T-helper 1 cell treated with Interleukin-12 subunit alpha and Interleukin-12 subunit beta and Interleukin-4 antibody, amounts not matched to agents 30 ng/mL and 1 ng/mL, for 36 hours (primary cell): ENCODE measurements at regions not wholly inside any gene's neighbourhood (a gene's known extent, or its start where the extent isn't known, plus 50 kb on each side); places are given as distances from the start of the nearest gene placed in this dataset.
"Not testable (repeated sequence)": the region's sequence is repeated elsewhere in the genome, so short reads cannot be mapped to it uniquely, and the experiment has no call there.

Experiments used
- intact Hi-C: fragments of 100-400 bp; cut with micrococcal nuclease; formaldehyde crosslinking; loops from one replicate; pipeline ENCODE4 v1.15.1; 2024

GRCh38 chr11:97637701-97638100 lies 1247.9 kb downstream of the JRKL start:
- intact Hi-C loops = no loop called here

GRCh38 chr11:97638641-97639224 lies 1248.9 kb downstream of the JRKL start:
- intact Hi-C loops = no loop called here

GRCh38 chr11:97641988-97642387 lies 1252.2 kb downstream of the JRKL start:
- intact Hi-C loops = no loop called here

GRCh38 chr11:97645736-97646135 lies 1255.9 kb downstream of the JRKL start:
- intact Hi-C loops = no loop called here

- intact Hi-C loops = no loop called here
Measured at GRCh38 chr11:97656356-97656755, 1266.5 kb downstream of the JRKL start.

GRCh38 chr11:97657852-97658251 lies 1268.0 kb downstream of the JRKL start:
- intact Hi-C loops = no loop called here

GRCh38 chr11:97667057-97667456 lies 1277.2 kb downstream of the JRKL start:
- intact Hi-C loops = loop anchor here (10.0 kb wide), 1 partner anchor 1112 kb away; no protein-coding TSS in a partner anchor

GRCh38 chr11:97683733-97684132 lies 1293.9 kb downstream of the JRKL start:
- intact Hi-C loops = no loop called here

GRCh38 chr11:97684486-97685439 lies 1295.0 kb downstream of the JRKL start:
- intact Hi-C loops = no loop called here

- intact Hi-C loops = no loop called here
Measured at GRCh38 chr11:97685695-97686094, 1295.9 kb downstream of the JRKL start.

GRCh38 chr11:97687111-97687510 lies 1297.3 kb downstream of the JRKL start:
- intact Hi-C loops = no loop called here

- intact Hi-C loops = no loop called here
Measured at GRCh38 chr11:97691061-97691460, 1301.2 kb downstream of the JRKL start.

GRCh38 chr11:97702951-97703350 lies 1313.1 kb downstream of the JRKL start:
- intact Hi-C loops = no loop called here

- intact Hi-C loops = no loop called here
Measured at GRCh38 chr11:97703851-97704250, 1314.0 kb downstream of the JRKL start.

- intact Hi-C loops = not testable (repeated sequence)
Measured at GRCh38 chr11:97705441-97705840, 1315.3 kb upstream of the CNTN5 start.

GRCh38 chr11:97717922-97718321 lies 1302.8 kb upstream of the CNTN5 start:
- intact Hi-C loops = no loop called here

GRCh38 chr11:97722065-97722464 lies 1298.7 kb upstream of the CNTN5 start:
- intact Hi-C loops = no loop called here

GRCh38 chr11:97722721-97723120 lies 1298.0 kb upstream of the CNTN5 start:
- intact Hi-C loops = no loop called here

GRCh38 chr11:97729546-97730272 lies 1291.0 kb upstream of the CNTN5 start:
- intact Hi-C loops = no loop called here

GRCh38 chr11:97732011-97732632 lies 1288.6 kb upstream of the CNTN5 start:
- intact Hi-C loops = no loop called here

- intact Hi-C loops = no loop called here
Measured at GRCh38 chr11:97738751-97739150, 1282.0 kb upstream of the CNTN5 start.
